Testis (tissue), 2 donors: ENCODE measurements at regions not wholly inside any gene's neighbourhood (a gene's known extent, or its start where the extent isn't known, plus 50 kb on each side); places are given as distances from the start of the nearest gene placed in this dataset.

Experiments
- POLR2A ChIP-seq: fragments of 450-650 bp; IDR thresholded peaks from one replicate; pipeline ENCODE4 v1.6.1; 2017; ENCODE audit warnings: antibody characterized with exemption, mild to moderate bottlenecking, moderate library complexity
- TF ChIP-seq, protein P1 (sequence below), 3 experiments: fragments of 450-650 bp in 2 of 3; fragments of 200-600 bp in 1 of 3; sonication (generic) in 1 of 3; IDR thresholded peaks; one replicate each; pipeline ENCODE4 v1.5.1; 2016 to 2019; ENCODE audit warnings: antibody characterized with exemption in 3 of 3, mild to moderate bottlenecking in 2 of 3, moderate library complexity in 1 of 3

DNA sequence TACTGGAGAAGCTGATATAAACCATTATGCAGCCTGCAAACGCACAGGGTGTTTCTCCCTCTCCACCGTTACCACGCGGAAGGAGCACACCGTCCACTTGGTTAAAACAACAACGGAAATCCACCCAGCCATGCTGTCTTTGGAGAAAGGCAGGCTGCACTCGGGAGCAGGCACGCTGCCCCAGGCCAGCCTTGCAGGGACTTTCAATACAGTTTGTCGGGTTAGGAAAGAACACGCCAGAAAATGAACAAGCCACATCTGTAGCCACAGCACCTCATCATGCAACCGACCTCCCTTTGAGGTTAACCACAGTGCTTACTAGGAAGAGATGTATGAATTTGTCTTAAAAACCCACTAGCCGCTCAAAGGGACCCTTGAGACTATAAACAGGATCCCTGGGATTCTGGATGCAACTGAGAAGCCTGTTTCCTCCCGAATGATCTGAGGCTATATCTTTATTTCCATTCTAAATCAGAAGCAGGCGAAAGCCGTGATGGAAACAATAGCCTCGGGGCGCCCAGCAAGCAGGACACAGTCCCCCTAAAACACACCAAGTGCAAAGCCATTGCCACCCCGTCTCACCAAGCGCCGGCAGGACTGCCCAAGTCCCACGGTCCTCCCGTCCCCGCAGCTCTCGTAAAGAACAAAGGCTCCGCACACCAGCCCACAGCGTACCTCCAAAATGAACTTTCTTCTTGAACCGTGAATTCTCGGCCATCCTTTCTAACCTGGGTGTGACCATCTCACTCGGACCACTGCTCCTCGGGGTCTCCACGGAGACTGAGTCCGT, 318.9 kb downstream of the CTTN start:
- no peak for TF ChIP-seq POLR2A
- TF ChIP-seq, protein P1, sequence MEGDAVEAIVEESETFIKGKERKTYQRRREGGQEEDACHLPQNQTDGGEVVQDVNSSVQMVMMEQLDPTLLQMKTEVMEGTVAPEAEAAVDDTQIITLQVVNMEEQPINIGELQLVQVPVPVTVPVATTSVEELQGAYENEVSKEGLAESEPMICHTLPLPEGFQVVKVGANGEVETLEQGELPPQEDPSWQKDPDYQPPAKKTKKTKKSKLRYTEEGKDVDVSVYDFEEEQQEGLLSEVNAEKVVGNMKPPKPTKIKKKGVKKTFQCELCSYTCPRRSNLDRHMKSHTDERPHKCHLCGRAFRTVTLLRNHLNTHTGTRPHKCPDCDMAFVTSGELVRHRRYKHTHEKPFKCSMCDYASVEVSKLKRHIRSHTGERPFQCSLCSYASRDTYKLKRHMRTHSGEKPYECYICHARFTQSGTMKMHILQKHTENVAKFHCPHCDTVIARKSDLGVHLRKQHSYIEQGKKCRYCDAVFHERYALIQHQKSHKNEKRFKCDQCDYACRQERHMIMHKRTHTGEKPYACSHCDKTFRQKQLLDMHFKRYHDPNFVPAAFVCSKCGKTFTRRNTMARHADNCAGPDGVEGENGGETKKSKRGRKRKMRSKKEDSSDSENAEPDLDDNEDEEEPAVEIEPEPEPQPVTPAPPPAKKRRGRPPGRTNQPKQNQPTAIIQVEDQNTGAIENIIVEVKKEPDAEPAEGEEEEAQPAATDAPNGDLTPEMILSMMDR (IDR thresholded peaks at IDR 0.05): no peak
